Activated naive CD4-positive, alpha-beta T cell treated with anti-CD3 and anti-CD28 coated beads for 36 hours (primary cell): ENCODE measurements at regions not wholly inside any gene's neighbourhood (a gene's known extent, or its start where the extent isn't known, plus 50 kb on each side); places are given as distances from the start of the nearest gene placed in this dataset.

Source experiments
- CTCF ChIA-PET: fragments of 350-600 bp; sonication (Branson Sonifier 250); formaldehyde crosslinking; loops from one replicate; lab custom pipeline; 2021; ENCODE audit warnings: antibody characterized with exemption; lab: Charles Lee
- DNase-seq: peaks from one replicate; pipeline ENCODE4 v3.0.0-alpha.2; 2020
- H3K27ac Mint-ChIP-seq: one replicate; pipeline ENCODE4 v1.8.0; 2021; ENCODE audit warnings: mild to moderate bottlenecking, mixed read lengths
- H3K27me3 Mint-ChIP-seq: one replicate; pipeline ENCODE4 v1.8.0; 2021; ENCODE audit warnings: low read depth, mixed read lengths
- H3K36me3 Mint-ChIP-seq: one replicate; pipeline ENCODE4 v1.8.0; 2021; ENCODE audit warnings: low read depth, mixed read lengths
- H3K4me1 Mint-ChIP-seq: one replicate; pipeline ENCODE4 v1.8.0; 2021; ENCODE audit warnings: low read depth, mixed read lengths
- H3K4me3 Mint-ChIP-seq: one replicate; pipeline ENCODE4 v1.8.0; 2021; ENCODE audit warnings: mild to moderate bottlenecking, moderate library complexity, mixed read lengths
- H3K9me3 Mint-ChIP-seq: one replicate; pipeline ENCODE4 v1.8.0; 2021; ENCODE audit warnings: mixed read lengths
- intact Hi-C: fragments of 100-400 bp; cut with micrococcal nuclease; formaldehyde crosslinking; loops from one replicate; pipeline ENCODE4 v1.15.1; 2023

GRCh38 chr22:23387827-23388516 lies 192.1 kb downstream of the IGLL1 start:
- H3K36me3 Mint-ChIP-seq = no peaks in the 10 kb centered on the region
- H3K27me3 Mint-ChIP-seq = no peaks in the 10 kb centered on the region
- H3K4me1 Mint-ChIP-seq = no peaks in the 10 kb centered on the region
- no peaks in the 10 kb centered on the region for H3K9me3 Mint-ChIP-seq
- no peak overlapping the region for H3K27ac Mint-ChIP-seq
- H3K4me3 Mint-ChIP-seq = no peak overlapping the region
- no peak for DNase-seq
- CTCF ChIA-PET = no interaction called here
- intact Hi-C loops = no loop called here

DNA sequence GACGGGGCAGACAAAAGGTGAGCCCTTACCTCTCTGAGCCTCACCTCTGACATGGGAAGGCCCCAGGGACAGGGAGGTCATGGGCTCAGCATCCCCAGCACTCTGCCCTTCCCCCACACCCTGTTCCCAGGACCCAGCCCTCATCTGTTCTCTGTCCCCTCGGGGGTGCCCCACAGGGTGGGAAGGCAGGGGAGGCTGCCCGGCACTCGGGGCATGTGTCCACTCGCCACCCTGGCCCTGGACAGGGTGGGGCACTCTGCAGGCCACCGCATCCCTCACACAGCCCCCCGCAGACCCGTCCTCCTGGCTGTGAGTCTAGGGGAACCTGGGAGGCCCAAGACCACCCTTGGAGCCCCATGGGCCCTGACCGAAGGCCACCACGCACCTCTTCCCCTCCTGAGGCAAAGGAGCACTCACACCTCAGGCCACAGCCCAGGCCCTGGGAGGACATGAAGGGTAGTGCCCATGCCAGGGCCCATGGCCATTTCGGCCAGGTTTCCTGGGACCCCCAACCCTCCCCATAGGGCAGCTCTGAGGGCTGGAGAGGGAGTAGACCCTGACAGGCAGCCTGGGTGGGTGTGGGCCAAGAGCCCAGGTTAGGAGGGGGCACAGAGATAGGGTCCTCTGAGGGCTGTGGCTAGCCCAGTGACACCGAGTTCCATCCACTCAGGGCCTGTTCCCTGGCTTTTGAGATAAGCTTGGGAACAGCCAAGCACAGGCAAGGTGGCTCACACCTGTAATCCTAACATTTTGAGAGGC lies 193.1 kb downstream of the IGLL1 start:
- Mint-ChIP-seq H3K27ac (no peak overlapping the region), H3K9me3 (no peaks in the 10 kb centered on the region), H3K4me1 (no peaks in the 10 kb centered on the region), H3K27me3 (no peaks in the 10 kb centered on the region), H3K36me3 (no peaks in the 10 kb centered on the region), H3K4me3 (no peak overlapping the region)
- DNase-seq = no peak
- CTCF ChIA-PET = interaction anchor here (0.6 to 1.4 kb wide), 6 partner anchors 17 to 243 kb away, joined by 3 to 15 read pairs (median 4); no protein-coding TSS in a partner anchor
- intact Hi-C loops = loop anchor here (1.0 kb wide), 4 partner anchors 72 to 428 kb away; no protein-coding TSS in a partner anchor

DNA sequence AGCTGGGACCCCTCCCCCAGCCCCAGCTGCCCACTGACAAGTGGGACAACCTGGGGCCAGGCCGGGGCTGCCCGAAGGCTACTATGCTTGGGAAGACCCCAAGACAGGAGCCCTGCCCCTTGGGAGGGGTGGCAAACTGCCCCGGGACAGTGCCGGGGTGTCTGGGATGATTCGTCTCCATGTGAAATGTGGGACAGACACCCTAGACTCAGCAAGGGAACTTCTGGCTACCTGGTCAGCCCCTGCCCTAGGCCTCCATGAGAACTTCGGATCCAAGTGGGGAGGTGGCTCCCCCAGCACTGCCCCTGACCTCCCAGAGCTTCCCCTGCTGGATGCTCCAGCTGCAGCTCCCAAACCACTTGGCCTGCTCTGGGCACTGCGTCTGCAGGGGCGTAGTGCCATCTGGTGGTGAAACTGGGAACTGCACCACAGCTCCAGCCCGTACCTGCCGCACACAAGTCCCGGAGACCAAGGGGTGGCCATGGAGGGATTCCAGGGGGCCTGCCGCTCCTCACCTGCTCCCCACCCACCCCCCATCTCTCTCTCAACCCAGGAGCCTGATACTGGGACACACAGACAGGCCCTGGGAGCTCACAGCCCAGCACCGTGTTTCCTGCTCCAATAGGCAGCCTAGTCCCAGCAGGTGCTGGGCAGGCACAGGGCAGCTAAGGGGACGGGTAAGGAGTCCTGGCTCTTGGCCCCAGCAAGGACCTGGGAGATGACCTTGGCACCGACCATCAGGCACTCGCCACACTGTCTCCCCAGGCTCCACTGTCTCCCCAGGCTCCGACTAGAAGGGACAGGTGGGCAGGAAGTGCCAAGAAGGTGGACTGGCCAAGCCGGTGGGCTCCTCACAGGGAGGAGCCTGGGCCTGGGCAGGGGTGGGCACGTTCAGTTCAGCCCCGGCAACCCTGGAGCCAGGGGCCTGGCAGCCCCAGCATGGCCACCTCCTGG lies 194.1 kb downstream of the IGLL1 start:
- CTCF ChIA-PET = interaction anchor here (0.5 to 2.2 kb wide), 30 partner anchors 9 to 429 kb away, joined by 3 to 17 read pairs (median 4); no protein-coding TSS in a partner anchor
- Mint-ChIP-seq H3K4me1 (no peaks in the 10 kb centered on the region), H3K27me3 (no peaks in the 10 kb centered on the region), H3K27ac (no peak overlapping the region), H3K4me3 (no peak overlapping the region), H3K36me3 (no peaks in the 10 kb centered on the region), H3K9me3 (no peaks in the 10 kb centered on the region)
- intact Hi-C loops = loop anchor here (1.0 kb wide), 4 partner anchors 71 to 427 kb away; no protein-coding TSS in a partner anchor
- peak; percentile 89 for DNase-seq

GRCh38 chr22:23384923-23385677 lies 195.0 kb downstream of the IGLL1 start:
- CTCF ChIA-PET = interaction anchor here (0.5 to 2.2 kb wide), 28 partner anchors 9 to 425 kb away, joined by 3 to 17 read pairs (median 4); no protein-coding TSS in a partner anchor
- Mint-ChIP-seq H3K27ac (no peak overlapping the region), H3K27me3 (peaks cover 2% of the 10 kb centered on the region), H3K36me3 (no peaks in the 10 kb centered on the region), H3K9me3 (no peaks in the 10 kb centered on the region), H3K4me1 (no peaks in the 10 kb centered on the region), H3K4me3 (no peak overlapping the region)
- intact Hi-C loops = no loop called here
- no peak for DNase-seq

DNA sequence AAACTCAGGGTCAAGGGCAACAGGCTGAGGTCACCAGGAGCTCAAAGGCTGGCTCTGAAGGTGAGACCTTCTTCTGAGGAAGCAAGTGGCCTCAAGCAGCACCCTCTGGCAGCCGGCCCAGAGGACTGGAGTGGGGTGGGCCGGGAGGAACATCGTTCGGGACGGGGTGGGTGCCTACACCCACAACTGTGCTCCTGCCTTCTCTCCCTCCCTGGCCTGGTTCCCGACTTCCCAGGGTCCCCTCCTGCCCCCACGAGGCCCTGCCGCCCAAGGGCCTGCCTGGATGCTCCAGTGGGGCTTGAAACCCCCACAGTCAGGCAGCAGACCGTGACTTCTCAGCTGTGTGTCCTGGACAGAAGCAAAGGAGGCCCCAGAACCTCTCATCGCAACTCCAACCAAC lies 195.7 kb downstream of the IGLL1 start:
- no peaks in the 10 kb centered on the region for H3K9me3 Mint-ChIP-seq
- CTCF ChIA-PET = interaction anchor here (0.6 to 2.2 kb wide), 4 partner anchors 25 to 243 kb away, joined by 3 to 7 read pairs (median 4); no protein-coding TSS in a partner anchor
- DNase-seq = no peak
- H3K36me3 Mint-ChIP-seq = no peaks in the 10 kb centered on the region
- H3K27ac Mint-ChIP-seq = no peak overlapping the region
- no peak overlapping the region for H3K4me3 Mint-ChIP-seq
- no peaks in the 10 kb centered on the region for H3K4me1 Mint-ChIP-seq
- H3K27me3 Mint-ChIP-seq = peaks cover 2% of the 10 kb centered on the region
- intact Hi-C loops = no loop called here

DNA sequence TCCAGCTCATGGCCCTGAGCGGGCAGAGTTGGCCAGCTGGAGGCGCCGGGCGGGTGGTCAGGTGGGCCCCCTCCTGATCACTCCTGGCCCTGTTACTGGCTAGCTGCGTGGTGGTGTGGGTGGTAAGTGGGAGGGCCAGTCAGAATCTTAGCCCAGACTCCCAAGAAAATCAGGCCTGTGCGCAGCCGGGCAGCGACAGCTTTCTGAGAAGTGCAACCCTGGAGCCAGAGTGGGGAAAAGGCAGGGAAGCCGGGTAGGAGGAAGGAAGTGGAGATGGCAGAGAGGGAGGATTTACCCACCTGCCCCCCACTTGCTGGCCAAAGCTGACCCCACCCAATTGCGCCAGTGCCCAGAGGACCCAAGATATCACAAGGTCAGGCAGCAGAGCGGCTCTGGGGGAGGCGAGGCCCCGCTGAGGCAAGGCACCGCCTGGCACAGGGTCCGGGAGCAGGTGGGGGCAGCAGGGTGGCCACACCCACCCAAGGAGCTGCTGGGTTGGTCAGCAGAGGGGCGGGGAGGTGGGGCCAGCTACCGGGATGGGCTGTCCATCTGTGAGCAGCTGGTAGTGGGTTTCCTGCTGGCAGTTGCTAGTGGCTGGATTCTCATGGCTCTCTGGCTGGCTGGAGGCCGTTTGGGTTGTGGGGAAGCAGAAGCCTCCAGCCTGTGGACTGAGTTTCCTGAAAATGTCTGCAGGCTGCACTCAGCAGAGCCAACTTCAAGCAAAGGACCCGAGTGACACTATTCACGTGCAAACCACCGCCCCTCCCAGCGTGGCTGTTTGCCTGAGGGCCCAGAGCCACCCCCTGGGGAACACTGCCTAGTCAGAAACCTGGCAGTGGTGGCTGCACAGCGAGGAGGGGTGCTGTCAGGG lies 196.4 kb downstream of the IGLL1 start:
- no peaks in the 10 kb centered on the region for H3K4me1 Mint-ChIP-seq
- no peak overlapping the region for H3K27ac Mint-ChIP-seq
- H3K9me3 Mint-ChIP-seq = no peaks in the 10 kb centered on the region
- H3K27me3 Mint-ChIP-seq = peaks cover 2% of the 10 kb centered on the region
- no peak overlapping the region for H3K4me3 Mint-ChIP-seq
- CTCF ChIA-PET = interaction anchor here (0.6 to 1.1 kb wide), 5 partner anchors 24 to 424 kb away, joined by 3 to 4 read pairs (median 3); no protein-coding TSS in a partner anchor
- DNase-seq = no peak
- intact Hi-C loops = no loop called here
- no peaks in the 10 kb centered on the region for H3K36me3 Mint-ChIP-seq

DNA sequence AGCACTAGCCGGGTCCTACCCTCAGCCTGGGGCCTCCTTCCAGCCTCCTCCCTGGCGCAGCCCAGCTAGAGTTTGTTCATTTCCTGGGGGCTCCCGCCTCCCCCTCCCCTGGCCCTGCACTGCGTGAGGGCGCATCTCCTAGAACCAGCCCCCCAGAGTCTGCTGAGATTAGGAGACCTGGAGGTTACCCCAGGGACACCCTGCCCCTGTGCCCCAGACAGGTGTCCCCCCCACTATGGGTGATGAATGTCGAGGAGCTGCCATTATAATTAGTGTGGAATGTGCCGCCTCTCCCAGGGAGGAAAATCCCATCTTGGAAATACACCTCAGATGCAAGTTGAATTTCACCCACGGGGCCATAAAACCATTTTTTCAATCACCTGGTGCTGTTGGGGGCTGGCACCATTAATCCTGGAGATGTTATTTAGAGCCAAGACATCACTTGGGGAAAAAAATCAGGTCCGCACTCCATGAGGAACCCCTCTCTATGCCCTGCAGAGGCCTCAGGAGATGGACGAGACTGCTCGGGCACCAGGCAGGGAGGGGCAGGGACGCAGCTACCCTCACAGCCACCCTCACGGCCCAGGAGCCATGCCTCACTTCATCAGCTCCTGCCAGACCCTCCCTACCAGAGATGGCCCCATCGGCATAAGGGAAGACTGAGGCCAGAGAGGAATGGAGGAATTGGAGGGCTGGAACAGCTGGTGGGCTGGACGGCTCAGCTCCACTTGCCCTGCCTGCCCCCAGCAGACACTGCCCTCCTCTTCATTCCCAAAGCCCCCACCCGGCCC lies 197.5 kb downstream of the IGLL1 start:
- Mint-ChIP-seq H3K4me3 (no peak overlapping the region), H3K4me1 (no peaks in the 10 kb centered on the region), H3K36me3 (no peaks in the 10 kb centered on the region), H3K27ac (no peak overlapping the region), H3K9me3 (no peaks in the 10 kb centered on the region), H3K27me3 (peaks cover 2% of the 10 kb centered on the region)
- CTCF ChIA-PET = interaction anchor here (0.9 kb wide), 1 partner anchor 68 kb away, joined by 3 read pairs; no protein-coding TSS in a partner anchor
- no peak for DNase-seq
- intact Hi-C loops = no loop called here

- H3K27ac Mint-ChIP-seq = no peak overlapping the region
- intact Hi-C loops = no loop called here
Measured at GRCh38 chr22:23381661-23382427, 198.2 kb downstream of the IGLL1 start.

DNA sequence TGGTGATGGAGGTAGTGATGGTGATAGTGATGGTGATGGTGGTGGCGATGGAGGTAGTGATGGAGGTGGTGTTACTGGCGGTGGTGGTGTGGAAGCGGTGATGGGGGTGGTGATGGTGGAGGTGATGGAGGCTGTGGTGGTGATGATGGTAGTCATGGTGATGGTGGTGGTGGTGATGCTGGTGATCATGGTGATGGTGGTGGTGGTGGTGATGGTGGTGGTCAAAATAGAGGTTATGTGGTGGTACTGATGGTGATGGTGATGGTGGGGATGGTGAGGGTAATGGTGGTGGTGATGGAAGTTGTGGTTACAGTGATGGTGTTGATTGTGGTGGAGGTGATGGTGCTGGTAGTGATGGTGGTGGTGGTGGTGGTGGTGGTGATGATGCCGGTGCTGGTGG lies 199.2 kb downstream of the IGLL1 start:
- Mint-ChIP-seq H3K27ac (no peak overlapping the region), H3K36me3 (no peaks in the 10 kb centered on the region), H3K27me3 (peaks cover 2% of the 10 kb centered on the region), H3K9me3 (no peaks in the 10 kb centered on the region), H3K4me3 (no peak overlapping the region), H3K4me1 (no peaks in the 10 kb centered on the region)
- intact Hi-C loops = no loop called here
- CTCF ChIA-PET = no interaction called here
- no peak for DNase-seq

More at GRCh38 chr22:23381661-23382427, 198.2 kb downstream of the IGLL1 start:
- Mint-ChIP-seq H3K36me3 (no peaks in the 10 kb centered on the region), H3K9me3 (no peaks in the 10 kb centered on the region), H3K4me3 (no peak overlapping the region), H3K27me3 (peaks cover 2% of the 10 kb centered on the region), H3K4me1 (no peaks in the 10 kb centered on the region)
- no peak for DNase-seq
- CTCF ChIA-PET = no interaction called here

DNA sequence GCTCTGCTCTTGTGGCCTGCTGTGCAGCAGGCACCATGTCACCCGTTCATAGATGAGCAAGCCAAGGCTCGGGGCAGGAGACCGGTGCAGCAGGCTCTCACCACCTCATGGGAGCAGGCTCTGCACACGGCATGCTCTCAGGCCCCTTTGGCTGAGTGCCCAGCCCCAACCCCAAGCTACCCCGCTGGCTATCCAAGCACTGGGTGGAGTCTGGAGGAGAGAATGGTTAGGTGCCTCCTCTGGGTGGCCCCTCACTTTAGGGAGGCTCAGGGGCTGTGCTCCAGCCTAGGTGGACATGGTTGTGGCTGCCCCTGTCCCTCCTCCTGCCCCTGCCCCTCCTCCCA lies 199.9 kb downstream of the IGLL1 start:
- no peak for DNase-seq
- Mint-ChIP-seq H3K27ac (no peak overlapping the region), H3K27me3 (peaks cover 2% of the 10 kb centered on the region), H3K36me3 (no peaks in the 10 kb centered on the region), H3K9me3 (no peaks in the 10 kb centered on the region), H3K4me1 (no peaks in the 10 kb centered on the region), H3K4me3 (no peak overlapping the region)
- intact Hi-C loops = no loop called here
- CTCF ChIA-PET = interaction anchor here (0.6 kb wide), 1 partner anchor 15 kb away, joined by 3 read pairs; no protein-coding TSS in a partner anchor
